GM12865 (cell line): ENCODE measurements at regions not wholly inside any gene's neighbourhood (a gene's known extent, or its start where the extent isn't known, plus 50 kb on each side); places are given as distances from the start of the nearest gene placed in this dataset.

Source experiments
- DNase-seq: peaks from one replicate; pipeline ENCODE4 v3.0.0; 2010; ENCODE audit warnings: low read depth
- H3K4me3 ChIP-seq: 2 replicates; pipeline ENCODE4 v1.5.1; 2011; ENCODE audit warnings: mild to moderate bottlenecking, low read depth, low read length, control low read depth
- CTCF ChIP-seq: IDR thresholded peaks from 2 replicates; pipeline ENCODE4 v1.5.1; 2011; ENCODE audit warnings: low read length, control low read depth, low read depth, inconsistent platforms; ENCODE audit not compliant: insufficient read depth; ENCODE audit errors: missing control alignments

GRCh38 chr2:223652902-223653301 lies 50.7 kb upstream of the SCG2 start:
- H3K4me3 ChIP-seq: no peak overlapping the region
- no peak for TF ChIP-seq CTCF
- no peak for DNase-seq

- H3K4me3 ChIP-seq: no peak overlapping the region
- DNase-seq: no peak
- no peak for TF ChIP-seq CTCF
These were observed 50.0 kb upstream of the SCG2 start for GRCh38 chr2:223652122-223652521.
